MM.1S (cell line): ENCODE measurements at regions not wholly inside any gene's neighbourhood (a gene's known extent, or its start where the extent isn't known, plus 50 kb on each side); places are given as distances from the start of the nearest gene placed in this dataset.

Experiments used
- CTCF ChIP-seq: fragments of 300-600 bp; sonication (generic); IDR thresholded peaks from 2 replicates; pipeline ENCODE4 v1.5.1; 2016; ENCODE audit warnings: antibody characterized with exemption, low read length, mixed read lengths
- EZH2 ChIP-seq: fragments of 300-600 bp; sonication (generic); optimal IDR thresholded peaks from 2 replicates; pipeline ENCODE3; 2017; ENCODE audit warnings: low read depth, mild to moderate bottlenecking, antibody characterized with exemption, low read length, mixed read lengths
- EZH2phosphoT487 ChIP-seq: fragments of 300-600 bp; sonication (generic); IDR thresholded peaks from 2 replicates; pipeline ENCODE4 v1.6.1; 2018; ENCODE audit warnings: antibody characterized with exemption, low read length

DNA sequence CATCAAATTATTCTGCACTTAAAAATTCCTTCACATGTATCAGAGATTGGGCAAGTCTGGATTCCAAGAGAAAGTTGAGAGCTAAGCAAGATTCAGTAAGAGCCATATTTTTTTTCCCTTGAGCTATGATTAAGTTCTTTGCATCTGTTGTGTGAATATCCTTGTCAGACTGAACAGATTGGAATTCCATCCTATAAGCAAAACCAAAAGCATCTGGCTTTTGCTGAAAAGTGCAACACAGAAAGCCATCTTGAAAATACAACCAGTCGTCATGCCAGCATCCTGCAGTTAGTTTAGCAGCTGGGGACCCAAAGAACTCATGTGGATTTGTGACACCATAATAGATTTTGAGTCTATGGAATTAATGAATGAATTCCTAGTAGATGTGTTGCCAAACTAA, 316.9 kb downstream of the MTRR start:
- no peak for TF ChIP-seq CTCF
- no peak for TF ChIP-seq EZH2
- TF ChIP-seq EZH2phosphoT487 = no peak
